Loucy (cell line): ENCODE measurements at regions not wholly inside any gene's neighbourhood (a gene's known extent, or its start where the extent isn't known, plus 50 kb on each side); places are given as distances from the start of the nearest gene placed in this dataset.

Experiments
- EZH2phosphoT487 ChIP-seq: fragments of 200-600 bp; IDR thresholded peaks from 2 replicates; pipeline ENCODE4 v1.6.1; 2018; ENCODE audit warnings: antibody characterized with exemption, mild to moderate bottlenecking, moderate library complexity, borderline replicate concordance
- TF ChIP-seq, protein P1 (sequence below): fragments of 200-600 bp; sonication (generic); conservative IDR thresholded peaks from 2 replicates; pipeline ENCODE4 v1.5.1; 2014; ENCODE audit warnings: mild to moderate bottlenecking, antibody characterized with exemption, low read length

DNA sequence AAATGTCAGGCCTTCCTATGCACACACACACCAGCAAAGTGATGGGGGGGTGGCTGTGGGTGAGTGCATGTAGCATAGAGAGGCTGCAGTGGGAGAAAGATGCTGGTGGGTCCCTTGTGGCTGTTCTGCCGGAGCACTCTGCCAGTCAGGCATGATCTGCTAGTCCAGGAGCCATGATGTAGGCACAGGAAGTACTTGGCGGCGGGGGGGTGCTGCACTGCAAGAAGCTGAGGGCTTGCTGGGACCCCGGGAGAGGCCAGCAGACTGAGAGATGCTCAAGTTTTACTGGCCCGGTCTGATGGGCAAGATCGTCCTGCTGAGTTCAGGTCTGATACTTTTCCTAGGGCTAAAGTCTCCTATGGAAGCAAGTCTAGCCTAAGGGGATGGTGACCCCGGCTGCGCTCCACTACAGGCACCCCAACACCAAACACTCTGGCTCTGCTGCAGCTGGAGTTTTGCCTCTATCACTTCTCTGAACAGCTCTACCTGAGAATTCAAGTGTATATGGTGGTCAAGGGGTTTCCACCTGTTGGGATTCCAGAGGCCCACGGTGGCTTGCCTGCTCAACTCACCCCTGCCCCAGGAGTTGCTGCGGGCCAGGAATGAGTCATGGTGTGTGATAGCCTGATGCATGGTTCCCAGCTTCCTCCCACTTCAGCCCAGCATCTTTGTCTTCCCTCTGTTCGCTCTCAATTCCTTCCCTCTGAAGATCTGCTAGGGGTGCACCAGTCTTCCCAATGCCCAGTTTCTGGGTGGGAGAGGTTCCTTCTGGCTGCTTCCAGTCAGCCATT, 971.8 kb upstream of the ADGRB3 start:
- TF ChIP-seq, protein P1, sequence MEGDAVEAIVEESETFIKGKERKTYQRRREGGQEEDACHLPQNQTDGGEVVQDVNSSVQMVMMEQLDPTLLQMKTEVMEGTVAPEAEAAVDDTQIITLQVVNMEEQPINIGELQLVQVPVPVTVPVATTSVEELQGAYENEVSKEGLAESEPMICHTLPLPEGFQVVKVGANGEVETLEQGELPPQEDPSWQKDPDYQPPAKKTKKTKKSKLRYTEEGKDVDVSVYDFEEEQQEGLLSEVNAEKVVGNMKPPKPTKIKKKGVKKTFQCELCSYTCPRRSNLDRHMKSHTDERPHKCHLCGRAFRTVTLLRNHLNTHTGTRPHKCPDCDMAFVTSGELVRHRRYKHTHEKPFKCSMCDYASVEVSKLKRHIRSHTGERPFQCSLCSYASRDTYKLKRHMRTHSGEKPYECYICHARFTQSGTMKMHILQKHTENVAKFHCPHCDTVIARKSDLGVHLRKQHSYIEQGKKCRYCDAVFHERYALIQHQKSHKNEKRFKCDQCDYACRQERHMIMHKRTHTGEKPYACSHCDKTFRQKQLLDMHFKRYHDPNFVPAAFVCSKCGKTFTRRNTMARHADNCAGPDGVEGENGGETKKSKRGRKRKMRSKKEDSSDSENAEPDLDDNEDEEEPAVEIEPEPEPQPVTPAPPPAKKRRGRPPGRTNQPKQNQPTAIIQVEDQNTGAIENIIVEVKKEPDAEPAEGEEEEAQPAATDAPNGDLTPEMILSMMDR = no peak
- no peak for TF ChIP-seq EZH2phosphoT487
